Osteocyte (in vitro differentiated cells): ENCODE measurements at regions not wholly inside any gene's neighbourhood (a gene's known extent, or its start where the extent isn't known, plus 50 kb on each side); places are given as distances from the start of the nearest gene placed in this dataset.

ENCODE experiments used
- DNase-seq: peaks from one replicate; pipeline ENCODE4 v3.0.0; 2021; ENCODE audit warnings: mixed read lengths; ENCODE audit not compliant: unreplicated experiment; ENCODE audit errors: extremely low spot score
- H3K27ac Mint-ChIP-seq: one replicate; pipeline ENCODE4 v1.8.0; 2021; ENCODE audit warnings: mild to moderate bottlenecking, mixed read lengths; ENCODE audit not compliant: unreplicated experiment
- H3K27me3 Mint-ChIP-seq: one replicate; pipeline ENCODE4 v1.8.0; 2021; ENCODE audit warnings: mixed read lengths; ENCODE audit not compliant: unreplicated experiment
- H3K36me3 Mint-ChIP-seq: one replicate; pipeline ENCODE4 v1.8.0; 2021; ENCODE audit warnings: mixed read lengths; ENCODE audit not compliant: unreplicated experiment
- H3K4me1 Mint-ChIP-seq: one replicate; pipeline ENCODE4 v1.8.0; 2021; ENCODE audit warnings: mixed read lengths; ENCODE audit not compliant: unreplicated experiment
- H3K4me3 Mint-ChIP-seq: one replicate; pipeline ENCODE4 v1.8.0; 2021; ENCODE audit warnings: mild to moderate bottlenecking, moderate library complexity, mixed read lengths; ENCODE audit not compliant: unreplicated experiment
- H3K9me3 Mint-ChIP-seq: one replicate; pipeline ENCODE4 v1.8.0; 2021; ENCODE audit warnings: mixed read lengths; ENCODE audit not compliant: unreplicated experiment
- CTCF ChIP-seq: fragments of 200-600 bp; sonication (generic); IDR thresholded peaks from 2 replicates; pipeline ENCODE4 v1.5.0; 2021; ENCODE audit warnings: antibody characterized with exemption, mild to moderate bottlenecking, moderate library complexity

- H3K4me3 Mint-ChIP-seq = no peak overlapping the region
- H3K36me3 Mint-ChIP-seq = no peaks in the 10 kb centered on the region
- H3K27me3 Mint-ChIP-seq = no peaks in the 10 kb centered on the region
- no peak for DNase-seq
- H3K9me3 Mint-ChIP-seq = no peaks in the 10 kb centered on the region
- no peak overlapping the region for H3K27ac Mint-ChIP-seq
- H3K4me1 Mint-ChIP-seq = no peaks in the 10 kb centered on the region
- TF ChIP-seq CTCF = no peak
Measured at GRCh38 chr15:52976516-52977075, 186.5 kb upstream of the ONECUT1 start.

GRCh38 chr15:52975941-52976449, 185.9 kb upstream of the ONECUT1 start:
- no peaks in the 10 kb centered on the region for H3K4me1 Mint-ChIP-seq
- no peaks in the 10 kb centered on the region for H3K27me3 Mint-ChIP-seq
- DNase-seq = no peak
- H3K36me3 Mint-ChIP-seq = no peaks in the 10 kb centered on the region
- H3K4me3 Mint-ChIP-seq = no peak overlapping the region
- TF ChIP-seq CTCF = no peak
- no peak overlapping the region for H3K27ac Mint-ChIP-seq
- no peaks in the 10 kb centered on the region for H3K9me3 Mint-ChIP-seq

- H3K36me3 Mint-ChIP-seq = no peaks in the 10 kb centered on the region
- no peak for DNase-seq
- H3K4me3 Mint-ChIP-seq = no peak overlapping the region
- no peaks in the 10 kb centered on the region for H3K4me1 Mint-ChIP-seq
- no peaks in the 10 kb centered on the region for H3K27me3 Mint-ChIP-seq
- H3K9me3 Mint-ChIP-seq = no peaks in the 10 kb centered on the region
- TF ChIP-seq CTCF = no peak
- no peak overlapping the region for H3K27ac Mint-ChIP-seq
Measured at GRCh38 chr15:52963865-52964264, 173.7 kb upstream of the ONECUT1 start.

GRCh38 chr15:52960283-52960682, 170.1 kb upstream of the ONECUT1 start:
- H3K4me3 Mint-ChIP-seq = no peak overlapping the region
- no peaks in the 10 kb centered on the region for H3K27me3 Mint-ChIP-seq
- no peak for DNase-seq
- no peaks in the 10 kb centered on the region for H3K36me3 Mint-ChIP-seq
- H3K9me3 Mint-ChIP-seq = no peaks in the 10 kb centered on the region
- H3K4me1 Mint-ChIP-seq = no peaks in the 10 kb centered on the region
- H3K27ac Mint-ChIP-seq = no peak overlapping the region
- no peak for TF ChIP-seq CTCF

GRCh38 chr15:52943746-52944145, 153.6 kb upstream of the ONECUT1 start:
- H3K27me3 Mint-ChIP-seq = no peaks in the 10 kb centered on the region
- H3K4me1 Mint-ChIP-seq = no peaks in the 10 kb centered on the region

More at GRCh38 chr15:52943746-52944145, 153.6 kb upstream of the ONECUT1 start:
- TF ChIP-seq CTCF = no peak
- no peaks in the 10 kb centered on the region for H3K9me3 Mint-ChIP-seq
- H3K4me3 Mint-ChIP-seq = no peak overlapping the region
- DNase-seq = no peak
- H3K27ac Mint-ChIP-seq = no peak overlapping the region
- no peaks in the 10 kb centered on the region for H3K36me3 Mint-ChIP-seq
